ENCODE measurements at regions not wholly inside any gene's neighbourhood (a gene's known extent, or its start where the extent isn't known, plus 50 kb on each side); places are given as distances from the start of the nearest gene placed in this dataset.
A peak's percentile ranks its signal among the peaks of the same experiment; 100 is the strongest.
"Not testable (repeated sequence)": the region's sequence is repeated elsewhere in the genome, so short reads cannot be mapped to it uniquely, and the experiment has no call there.

- TF ChIP-seq Cebpa-rat (IDR thresholded peaks at IDR 0.05), result no peak
- H3K9ac ChIP-seq, result no peak overlapping the region
Measured at GRCh38 chr7:142528608-142529408, 220.5 kb upstream of the PRSS1 start.

DNA sequence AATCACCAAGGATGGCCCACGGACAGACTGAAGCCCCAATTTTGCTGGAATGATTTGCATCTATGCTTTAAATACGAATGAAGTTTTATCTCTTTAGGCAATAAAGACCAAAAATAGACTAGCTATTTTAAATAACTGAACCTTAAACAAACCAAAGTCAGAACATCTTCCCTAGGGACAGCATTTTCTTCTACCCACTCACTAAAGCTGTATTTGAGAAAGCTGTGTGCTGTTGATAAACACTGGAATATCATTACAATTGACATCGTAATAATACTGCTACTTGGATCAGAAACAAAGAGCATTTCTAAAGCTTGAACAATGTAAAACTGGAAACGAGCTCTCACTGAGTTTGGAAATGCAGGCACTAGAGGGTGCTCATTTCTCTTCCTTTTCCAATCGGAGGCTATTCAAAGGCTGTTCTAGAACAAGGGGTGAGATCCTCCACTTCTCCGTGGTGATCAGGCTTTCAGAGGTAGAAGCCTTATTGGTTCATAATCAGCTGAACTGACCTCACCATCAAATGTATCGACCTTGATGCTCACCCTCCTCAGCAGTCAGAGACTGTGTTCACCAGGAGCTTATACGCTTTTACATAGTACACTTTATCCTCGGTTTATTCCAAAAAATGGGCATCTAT lies 225.3 kb upstream of the PRSS1 start:
- H3K27ac ChIP-seq, result no peak overlapping the region
- H3K27me3 ChIP-seq, result no peaks in the 10 kb centered on the region
- no peaks in the 10 kb centered on the region for H3K9me3 ChIP-seq
- H3K4me2 ChIP-seq, result peak overlapping the region; percentile 12; the same call in 1 of the 2 replicates
- TF ChIP-seq Cebpa-rat (IDR thresholded peaks at IDR 0.05), result no peak
- H3K4me1 ChIP-seq, result peaks cover 11% of the 10 kb centered on the region
- H4K20me1 ChIP-seq, result no peaks in the 10 kb centered on the region
- H3K36me3 ChIP-seq, result no peaks in the 10 kb centered on the region
- H3K4me3 ChIP-seq, result no peak overlapping the region
- no peak overlapping the region for H3K9ac ChIP-seq

More at GRCh38 chr7:142528608-142529408, 220.5 kb upstream of the PRSS1 start:
- no peaks in the 10 kb centered on the region for H3K27me3 ChIP-seq
- H3K9me3 ChIP-seq, result no peaks in the 10 kb centered on the region
- H3K4me1 ChIP-seq, result peaks cover 3% of the 10 kb centered on the region
- H3K4me2 ChIP-seq, result no peak overlapping the region
- H3K4me3 ChIP-seq, result no peak overlapping the region
- no peak overlapping the region for H3K27ac ChIP-seq
- no peaks in the 10 kb centered on the region for H4K20me1 ChIP-seq
- H3K36me3 ChIP-seq, result no peaks in the 10 kb centered on the region

DNA sequence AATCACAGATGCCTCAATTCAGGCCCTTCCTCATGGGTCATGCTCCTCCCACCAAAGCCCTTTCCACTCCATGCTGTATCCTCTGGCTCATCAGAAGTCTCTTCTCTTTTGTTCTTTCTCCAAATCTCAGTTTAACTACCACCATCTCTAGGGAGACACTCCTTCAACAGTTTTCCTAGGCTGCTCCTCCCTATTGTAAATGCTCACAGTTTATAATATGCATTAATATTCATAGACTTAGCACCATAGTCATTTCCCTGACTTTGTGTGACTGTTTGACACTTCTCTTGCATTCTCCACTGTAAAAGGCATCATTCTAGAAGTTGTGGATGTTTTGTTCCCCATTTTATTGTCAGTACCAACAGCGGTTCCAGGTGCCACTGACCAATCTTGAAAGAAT lies 226.5 kb upstream of the PRSS1 start:
- Histone ChIP-seq H3K4me1 (peaks cover 11% of the 10 kb centered on the region), H3K4me2 (no peak overlapping the region), H3K27me3 (no peaks in the 10 kb centered on the region), H4K20me1 (no peaks in the 10 kb centered on the region), H3K9me3 (no peaks in the 10 kb centered on the region), H3K9ac (no peak overlapping the region), H3K36me3 (no peaks in the 10 kb centered on the region), H3K4me3 (no peak overlapping the region), H3K27ac (no peak overlapping the region)
- TF ChIP-seq Cebpa-rat (IDR thresholded peaks at IDR 0.05), result no peak

GRCh38 chr7:142520885-142521284 lies 228.4 kb upstream of the PRSS1 start:
- not testable (repeated sequence) for H3K27me3 ChIP-seq, H3K4me3 ChIP-seq, H3K4me2 ChIP-seq, H3K27ac ChIP-seq, H3K9ac ChIP-seq, H4K20me1 ChIP-seq, H3K36me3 ChIP-seq, H3K9me3 ChIP-seq
- peaks cover 11% of the 10 kb centered on the region for H3K4me1 ChIP-seq

GRCh38 chr7:142520455-142520854 lies 228.8 kb upstream of the PRSS1 start:
- not testable (repeated sequence) for H3K27me3 ChIP-seq, H3K4me2 ChIP-seq, H3K9me3 ChIP-seq, H3K36me3 ChIP-seq, H3K4me3 ChIP-seq, H4K20me1 ChIP-seq, H3K27ac ChIP-seq, H3K9ac ChIP-seq
- peaks cover 11% of the 10 kb centered on the region for H3K4me1 ChIP-seq

GRCh38 chr7:142519079-142520078 lies 229.9 kb upstream of the PRSS1 start:
- H3K4me2 ChIP-seq, result no peak overlapping the region

DNA sequence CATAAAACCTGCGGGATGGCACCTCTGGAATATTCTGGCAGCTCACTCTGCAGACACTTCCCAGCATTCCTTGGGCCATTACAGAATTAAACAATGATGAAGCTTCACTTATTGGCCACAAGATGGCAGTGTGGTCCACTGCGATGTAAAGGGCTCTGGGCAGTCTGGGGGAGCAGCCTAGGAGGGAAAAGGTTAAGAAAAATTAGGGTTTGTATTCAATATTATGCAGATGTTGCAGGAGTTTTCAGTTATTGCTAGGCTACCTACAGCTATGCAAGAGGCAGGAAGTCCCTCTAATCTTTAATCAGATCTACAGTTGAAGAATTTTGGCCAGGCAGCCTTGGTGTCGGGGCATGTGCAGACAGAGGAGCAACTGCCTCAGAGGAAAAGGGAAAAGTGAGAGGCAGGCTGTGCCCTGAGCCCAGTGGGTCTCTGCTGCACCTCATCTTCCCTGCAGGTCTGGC lies 233.2 kb upstream of the PRSS1 start:
- Histone ChIP-seq H3K9me3 (no peaks in the 10 kb centered on the region), H3K4me1 (peaks cover 10% of the 10 kb centered on the region; the same call in 1 of the 2 replicates), H3K27ac (no peak overlapping the region), H4K20me1 (no peaks in the 10 kb centered on the region), H3K4me2 (no peak overlapping the region), H3K36me3 (no peaks in the 10 kb centered on the region), H3K9ac (no peak overlapping the region), H3K27me3 (no peaks in the 10 kb centered on the region), H3K4me3 (no peak overlapping the region)
- TF ChIP-seq Cebpa-rat (IDR thresholded peaks at IDR 0.05), result no peak

More at GRCh38 chr7:142519079-142520078, 229.9 kb upstream of the PRSS1 start:
- Histone ChIP-seq H3K9me3 (no peaks in the 10 kb centered on the region), H3K4me1 (peaks cover 21% of the 10 kb centered on the region), H3K9ac (no peak overlapping the region), H3K36me3 (no peaks in the 10 kb centered on the region), H3K27me3 (no peaks in the 10 kb centered on the region), H3K27ac (no peak overlapping the region), H4K20me1 (no peaks in the 10 kb centered on the region), H3K4me3 (no peak overlapping the region)
- no peak for TF ChIP-seq Cebpa-rat (IDR thresholded peaks at IDR 0.05)

DNA sequence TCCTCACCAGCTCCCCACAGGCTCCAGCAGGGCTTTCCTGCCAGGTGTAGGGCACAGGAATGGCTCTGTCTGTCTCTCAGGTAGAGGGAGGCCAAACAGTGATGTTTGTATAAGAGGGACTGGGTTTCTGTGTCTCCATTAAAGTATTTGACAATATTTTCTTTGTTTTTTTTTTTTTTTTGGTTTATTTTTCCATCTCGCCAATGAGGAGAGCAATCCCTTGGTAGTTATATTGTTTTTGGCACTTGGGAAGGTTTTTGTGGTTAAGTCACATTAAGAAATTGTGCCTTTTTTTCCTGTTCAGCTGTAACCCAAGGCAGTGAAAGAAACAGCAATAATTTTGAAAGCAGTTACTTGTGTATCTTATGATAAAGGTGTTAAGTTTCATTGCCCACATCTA lies 234.6 kb upstream of the PRSS1 start:
- not testable (repeated sequence) for H3K4me3 ChIP-seq, H3K4me2 ChIP-seq, H3K9me3 ChIP-seq, H3K9ac ChIP-seq, H3K27ac ChIP-seq, H3K27me3 ChIP-seq, H4K20me1 ChIP-seq, H3K36me3 ChIP-seq
- H3K4me1 ChIP-seq, result peaks cover 10% of the 10 kb centered on the region; the same call in 1 of the 2 replicates

DNA sequence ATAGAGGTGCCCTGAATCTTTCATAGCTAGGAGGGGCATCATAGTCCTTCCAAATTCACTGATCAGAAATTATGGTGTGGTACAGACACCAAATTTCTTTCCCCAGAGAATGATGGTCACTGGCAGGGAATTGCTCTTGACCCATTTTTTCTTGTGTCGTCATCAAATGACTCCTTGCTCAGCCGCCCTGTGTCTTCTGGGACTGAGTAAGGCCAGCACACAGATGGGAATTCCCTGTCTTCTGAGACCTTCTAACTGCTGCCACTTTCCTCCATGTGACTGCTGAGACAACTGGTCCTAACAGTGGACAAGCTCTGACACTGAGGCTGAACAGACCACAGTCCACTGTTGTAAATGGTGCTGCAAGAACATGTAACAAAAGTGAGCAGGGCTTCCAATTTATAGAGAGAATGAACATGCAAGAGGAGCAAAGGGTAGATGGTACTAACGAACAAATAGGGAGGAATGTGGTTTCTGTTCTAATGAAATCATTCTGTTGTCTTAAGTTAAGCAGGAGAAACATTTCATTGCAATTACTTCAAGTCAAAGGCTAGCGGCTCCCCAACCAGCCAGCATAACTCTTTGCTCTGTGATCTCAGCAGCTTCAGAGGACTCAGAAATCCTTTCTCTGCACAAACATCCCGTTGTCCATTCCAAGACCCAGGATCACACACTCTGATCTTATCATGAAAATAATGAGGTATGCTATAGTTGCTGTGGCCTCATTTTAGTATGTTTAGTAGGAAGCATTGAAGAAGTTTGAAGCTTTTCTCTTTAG lies 235.9 kb upstream of the PRSS1 start:
- Histone ChIP-seq H3K9me3 (no peaks in the 10 kb centered on the region), H3K36me3 (no peaks in the 10 kb centered on the region), H3K27ac (no peak overlapping the region), H4K20me1 (no peaks in the 10 kb centered on the region), H3K4me1 (peaks cover 13% of the 10 kb centered on the region), H3K4me3 (no peak overlapping the region), H3K27me3 (no peaks in the 10 kb centered on the region), H3K9ac (no peak overlapping the region), H3K4me2 (no peak overlapping the region)
- no peak for TF ChIP-seq Cebpa-rat (IDR thresholded peaks at IDR 0.05)

Data from BLaER1 (cell line).